ENCODE measurements at regions not wholly inside any gene's neighbourhood (a gene's known extent, or its start where the extent isn't known, plus 50 kb on each side); places are given as distances from the start of the nearest gene placed in this dataset.
A peak's percentile ranks its signal among the peaks of the same experiment; 100 is the strongest.

DNA sequence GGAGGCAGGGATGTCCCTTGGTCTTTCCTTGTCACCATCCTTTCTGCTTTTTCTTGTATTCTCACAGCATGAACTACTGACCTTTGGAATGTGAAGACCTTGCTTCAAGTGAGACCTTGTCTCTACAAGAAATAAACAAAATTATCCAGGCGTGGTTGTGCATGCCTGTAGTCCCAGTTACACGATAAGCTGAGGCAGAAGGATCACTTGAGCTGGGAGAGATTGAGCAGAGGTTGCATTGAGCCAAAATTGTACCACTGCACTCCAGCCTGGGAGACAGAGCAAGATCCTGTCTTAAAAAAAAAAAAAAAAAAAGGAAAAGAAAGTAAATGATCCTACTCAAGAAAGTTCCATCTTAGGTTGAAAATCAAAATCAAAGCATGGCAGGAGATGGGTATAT lies 173.7 kb downstream of the IRS1 start:
- no peaks in the 10 kb centered on the region; the same call in 1 of the 2 replicates for H3K4me1 ChIP-seq (replicated peaks)
- no peak overlapping the region for H3K4me3 ChIP-seq
- no peak for DNase-seq (ENCODE audit: low read depth in 1 of 2, low spot score in 2 of 2)
- H3K36me3 ChIP-seq = no peaks in the 10 kb centered on the region
- no peak overlapping the region for H3K27ac ChIP-seq
- H3K27me3 ChIP-seq (replicated peaks) = no peaks in the 10 kb centered on the region
- H3K9me3 ChIP-seq (replicated peaks) = no peaks in the 10 kb centered on the region

DNA sequence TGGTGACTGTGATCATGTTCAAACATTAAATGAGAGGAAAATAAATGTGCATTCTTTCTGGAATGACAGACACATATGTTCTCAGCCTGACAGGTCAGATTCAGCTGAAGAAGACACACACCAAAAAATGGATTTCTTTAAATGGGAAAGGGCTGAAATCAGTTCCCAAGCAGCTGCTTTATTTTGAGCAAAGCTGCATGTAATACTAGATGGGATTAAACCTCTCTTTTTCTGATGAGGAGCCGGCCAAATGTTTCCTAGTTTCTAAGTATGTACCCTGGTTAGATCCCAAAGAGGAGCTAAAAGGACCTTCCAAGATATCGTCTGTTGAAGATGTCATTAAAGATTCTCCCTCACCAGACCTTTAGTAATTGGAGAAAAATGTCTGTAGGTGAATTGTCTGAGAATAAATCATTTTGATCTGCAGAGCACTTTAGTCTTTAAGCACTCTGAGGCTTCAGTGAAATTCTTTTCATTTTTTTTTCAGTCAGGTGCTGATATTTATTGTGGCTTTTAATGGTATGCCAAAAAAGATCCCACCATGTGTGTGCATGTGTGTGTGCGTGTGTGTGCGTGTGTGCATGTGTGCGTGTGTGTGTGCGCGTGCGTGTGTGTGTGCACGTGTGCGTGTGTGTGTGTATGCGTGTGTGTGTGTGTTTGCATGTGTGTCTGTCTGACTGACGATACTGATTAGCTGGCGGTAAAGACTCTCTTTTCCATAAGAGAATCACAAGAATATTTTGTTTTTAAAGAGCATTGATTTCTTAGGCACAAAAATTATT lies 175.8 kb downstream of the IRS1 start:
- Histone ChIP-seq H3K36me3 (no peaks in the 10 kb centered on the region), H3K27ac (no peak overlapping the region), H3K9me3 (replicated peaks) (no peaks in the 10 kb centered on the region), H3K4me3 (no peak overlapping the region), H3K4me1 (replicated peaks) (peaks cover 10% of the 10 kb centered on the region), H3K27me3 (replicated peaks) (no peaks in the 10 kb centered on the region)
- no peak for DNase-seq (ENCODE audit: low read depth in 1 of 2, low spot score in 2 of 2)

DNA sequence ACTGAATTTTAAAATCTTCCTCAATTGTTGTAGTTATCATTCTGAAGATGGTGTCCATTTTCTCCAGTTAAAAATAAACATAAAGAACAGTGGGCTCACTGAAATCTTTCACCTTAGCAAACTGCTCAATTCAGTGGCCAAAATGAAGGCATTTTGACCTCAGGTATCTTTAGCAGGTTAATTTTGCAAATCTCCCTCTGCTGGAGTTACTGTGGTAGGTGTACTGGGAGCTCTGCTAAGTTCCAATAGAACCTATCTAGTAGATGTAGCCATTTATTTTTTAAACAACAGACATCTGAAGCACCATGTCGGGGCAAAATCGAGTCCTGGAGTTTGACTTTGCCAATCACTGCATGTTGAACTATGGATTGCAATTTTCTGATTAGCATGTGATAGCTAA lies 177.1 kb downstream of the IRS1 start:
- DNase-seq (ENCODE audit: low read depth in 1 of 2, low spot score in 2 of 2) = no peak
- Histone ChIP-seq H3K4me3 (no peak overlapping the region), H3K36me3 (no peaks in the 10 kb centered on the region), H3K4me1 (replicated peaks) (peaks cover 11% of the 10 kb centered on the region), H3K9me3 (replicated peaks) (no peaks in the 10 kb centered on the region), H3K27me3 (replicated peaks) (no peaks in the 10 kb centered on the region), H3K27ac (no peak overlapping the region)

DNA sequence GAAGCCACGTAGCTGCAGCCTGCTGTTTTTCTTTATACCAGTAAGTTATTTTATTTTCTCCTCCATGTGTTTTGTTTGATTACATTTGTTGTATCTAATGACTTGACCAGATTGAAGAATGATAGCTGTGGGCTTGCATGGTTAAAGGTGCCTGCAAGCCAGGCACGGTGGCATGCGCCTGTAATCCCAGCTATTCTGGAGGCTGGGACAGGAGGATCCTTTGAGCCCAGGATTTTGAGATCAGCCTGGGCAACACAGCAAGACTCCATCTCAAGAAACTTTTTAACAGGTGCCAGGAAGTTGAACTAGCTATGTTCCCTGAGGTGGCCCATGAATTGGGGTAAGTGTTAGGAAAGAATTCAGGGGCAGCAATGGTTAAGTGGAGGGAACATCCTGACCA lies 179.4 kb downstream of the IRS1 start:
- Histone ChIP-seq H3K27me3 (replicated peaks) (no peaks in the 10 kb centered on the region), H3K36me3 (no peaks in the 10 kb centered on the region), H3K27ac (no peak overlapping the region), H3K4me1 (replicated peaks) (peaks cover 11% of the 10 kb centered on the region), H3K4me3 (no peak overlapping the region), H3K9me3 (replicated peaks) (no peaks in the 10 kb centered on the region)
- no peak for DNase-seq (ENCODE audit: low read depth in 1 of 2, low spot score in 2 of 2)

DNA sequence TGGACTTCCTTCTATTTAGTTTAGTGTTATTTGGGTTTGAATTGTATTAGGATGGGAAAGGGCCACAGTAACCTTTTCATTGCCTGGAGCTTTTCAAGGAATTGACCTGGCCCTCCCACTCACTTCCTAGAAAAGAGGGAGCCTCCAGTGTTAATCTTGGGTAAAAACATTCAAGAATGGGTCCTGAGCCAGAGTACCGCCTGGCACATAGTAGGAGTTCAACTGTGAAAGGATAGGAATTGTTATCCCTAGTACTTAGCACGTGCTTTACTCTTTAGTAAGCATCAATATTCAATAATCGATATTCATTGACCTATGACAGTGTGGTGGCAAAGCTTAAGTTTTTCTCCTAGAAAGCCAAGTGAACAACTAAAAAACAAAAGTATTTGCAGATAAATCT lies 179.9 kb downstream of the IRS1 start:
- Histone ChIP-seq H3K4me3 (no peak overlapping the region), H3K4me1 (replicated peaks) (peaks cover 11% of the 10 kb centered on the region), H3K27ac (no peak overlapping the region), H3K36me3 (no peaks in the 10 kb centered on the region), H3K9me3 (replicated peaks) (no peaks in the 10 kb centered on the region), H3K27me3 (replicated peaks) (no peaks in the 10 kb centered on the region)
- no peak for DNase-seq (ENCODE audit: low read depth in 1 of 2, low spot score in 2 of 2)

DNA sequence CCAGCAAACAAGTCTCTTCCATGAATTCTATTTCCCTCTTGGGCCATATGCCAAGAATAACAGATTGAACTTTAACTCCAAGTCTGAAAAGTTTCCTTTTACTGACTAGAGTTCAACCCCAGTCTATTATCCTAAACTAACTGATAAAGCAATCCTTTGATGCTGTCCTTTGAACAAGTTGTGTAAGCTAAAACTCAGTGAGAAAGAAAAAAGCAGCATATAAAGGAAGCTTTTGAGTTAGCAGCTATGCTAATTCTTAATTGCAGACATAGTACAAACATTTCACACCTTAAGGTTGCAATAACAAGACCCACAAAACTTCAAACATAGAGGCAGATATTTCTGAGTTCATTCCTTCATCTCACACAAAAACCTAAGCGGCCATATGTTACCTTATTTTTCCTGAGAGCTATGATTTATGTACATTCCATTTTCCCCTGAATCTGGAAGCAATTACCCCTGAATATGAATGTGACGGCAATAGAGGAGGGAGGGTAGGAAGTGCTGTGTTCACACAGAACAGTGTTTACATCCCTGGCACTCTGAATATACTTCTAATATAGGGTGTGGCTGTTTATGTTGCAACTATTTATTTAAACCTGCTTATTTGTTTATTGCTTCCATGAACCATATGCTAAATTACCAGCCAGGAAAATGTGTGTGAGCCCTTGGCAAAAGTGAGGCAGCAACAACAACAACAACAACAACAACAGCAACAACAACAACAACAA lies 180.6 kb downstream of the IRS1 start:
- Histone ChIP-seq H3K9me3 (replicated peaks) (no peaks in the 10 kb centered on the region), H3K4me1 (replicated peaks) (peaks cover 11% of the 10 kb centered on the region), H3K36me3 (no peaks in the 10 kb centered on the region), H3K4me3 (no peak overlapping the region), H3K27ac (no peak overlapping the region), H3K27me3 (replicated peaks) (no peaks in the 10 kb centered on the region)
- peak in 1 of 2 experiments; percentile 55 for DNase-seq (ENCODE audit: low read depth in 1 of 2, low spot score in 2 of 2)

DNA sequence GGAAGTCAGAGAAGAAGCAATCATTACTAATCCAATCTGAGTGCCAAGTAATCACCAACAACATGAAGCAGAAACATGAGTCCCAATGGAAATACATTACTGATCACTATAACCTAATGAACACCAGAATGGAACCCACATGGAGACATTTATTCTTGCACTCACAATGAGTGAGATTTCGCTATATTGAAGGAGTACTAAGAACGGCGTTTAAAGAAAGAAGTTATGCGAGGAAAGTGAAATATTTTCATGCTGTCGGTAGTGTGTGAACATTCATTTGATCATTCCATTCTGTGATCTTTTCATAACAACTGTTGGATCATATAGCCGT lies 181.1 kb downstream of the IRS1 start:
- Histone ChIP-seq H3K4me1 (replicated peaks) (peaks cover 11% of the 10 kb centered on the region), H3K9me3 (replicated peaks) (no peaks in the 10 kb centered on the region), H3K4me3 (no peak overlapping the region), H3K27me3 (replicated peaks) (no peaks in the 10 kb centered on the region), H3K27ac (no peak overlapping the region), H3K36me3 (no peaks in the 10 kb centered on the region)
- DNase-seq (ENCODE audit: low read depth in 1 of 2, low spot score in 2 of 2) = no peak

DNA sequence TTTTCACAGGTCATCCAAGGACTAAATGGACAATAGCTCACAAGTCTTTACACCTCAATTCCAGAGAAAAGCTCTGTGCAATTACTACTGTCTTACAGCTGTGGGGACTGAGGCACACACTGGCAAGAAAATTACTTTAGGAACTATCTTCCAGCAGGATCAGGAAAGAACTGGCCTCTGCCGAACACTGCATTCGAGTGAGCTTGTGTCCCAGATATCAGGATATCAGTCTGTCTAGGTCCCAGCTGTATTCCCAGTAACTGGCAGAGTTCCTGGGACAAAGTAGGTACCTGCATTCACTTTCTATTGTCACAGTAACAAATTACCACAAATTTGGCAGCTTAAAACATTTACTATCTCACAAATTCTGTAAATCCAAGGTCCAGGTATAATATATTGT lies 183.7 kb downstream of the IRS1 start:
- H3K4me1 ChIP-seq (replicated peaks) = peaks cover 28% of the 10 kb centered on the region
- no peak overlapping the region for H3K4me3 ChIP-seq
- H3K9me3 ChIP-seq (replicated peaks) = no peaks in the 10 kb centered on the region
- H3K27ac ChIP-seq = no peak overlapping the region
- H3K27me3 ChIP-seq (replicated peaks) = no peaks in the 10 kb centered on the region
- DNase-seq (ENCODE audit: low read depth in 1 of 2, low spot score in 2 of 2) = no peak
- H3K36me3 ChIP-seq = no peaks in the 10 kb centered on the region

DNA sequence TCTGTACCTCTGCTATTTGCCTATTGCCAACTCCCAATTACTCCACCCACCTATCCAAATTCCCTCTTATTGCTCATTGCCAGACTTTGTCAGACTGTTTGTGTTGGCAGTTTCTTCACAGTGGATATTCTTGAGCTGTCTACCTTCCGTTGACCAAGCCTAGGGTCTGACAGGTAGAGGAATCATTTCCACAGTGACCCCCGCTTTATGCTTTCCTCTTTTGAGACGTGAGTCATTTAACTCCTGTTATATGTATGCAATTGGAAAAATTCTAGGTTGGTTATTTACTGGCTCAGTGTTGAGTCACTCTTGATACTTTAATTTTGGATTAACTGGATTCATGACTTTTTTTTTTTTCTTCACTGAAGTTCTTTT lies 187.7 kb downstream of the IRS1 start:
- Histone ChIP-seq H3K4me1 (replicated peaks) (peaks cover 51% of the 10 kb centered on the region), H3K36me3 (no peaks in the 10 kb centered on the region), H3K9me3 (replicated peaks) (no peaks in the 10 kb centered on the region), H3K27me3 (replicated peaks) (no peaks in the 10 kb centered on the region), H3K4me3 (no peak overlapping the region), H3K27ac (peak overlapping the region; percentile 42)
- peak in 1 of 2 experiments; percentile 50 for DNase-seq (ENCODE audit: low read depth in 1 of 2, low spot score in 2 of 2)

DNA sequence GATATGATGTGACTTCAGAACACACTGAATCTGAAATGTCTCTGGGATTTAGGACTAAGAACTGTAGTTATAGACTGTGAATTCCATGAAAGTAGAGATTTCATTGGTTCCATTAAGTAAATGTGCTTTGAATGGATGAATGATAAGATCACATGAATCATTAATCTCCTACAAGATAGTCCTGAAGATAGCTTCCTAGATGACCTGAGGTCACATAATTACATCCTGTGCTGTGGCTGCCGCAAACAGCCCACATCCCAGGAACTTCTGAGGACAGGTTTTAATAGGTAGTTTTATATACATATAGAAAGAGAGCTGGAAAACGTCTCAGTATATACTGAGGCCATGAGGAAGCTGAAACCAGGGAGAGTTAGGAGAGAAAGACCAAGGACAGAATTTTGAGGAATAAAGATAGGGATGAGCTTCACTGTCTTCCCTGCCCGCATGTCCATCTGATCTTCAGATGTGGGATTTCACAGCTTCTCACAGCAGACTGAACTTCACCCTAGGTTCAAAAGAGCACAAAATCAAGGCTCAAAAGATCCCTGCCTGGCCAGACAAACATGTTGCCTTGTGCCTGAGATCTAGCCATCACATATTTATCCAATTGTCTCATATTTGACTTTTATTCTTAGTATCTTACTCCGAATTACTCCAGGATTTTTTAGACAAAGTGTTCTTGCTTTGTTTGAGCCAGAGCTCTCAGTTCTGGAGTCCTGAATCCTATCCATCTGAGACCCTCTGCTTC lies 188.2 kb downstream of the IRS1 start:
- Histone ChIP-seq H3K4me1 (replicated peaks) (peaks cover 54% of the 10 kb centered on the region), H3K27me3 (replicated peaks) (no peaks in the 10 kb centered on the region), H3K27ac (peak overlapping the region; percentile 42), H3K4me3 (no peak overlapping the region), H3K9me3 (replicated peaks) (no peaks in the 10 kb centered on the region), H3K36me3 (no peaks in the 10 kb centered on the region)
- no peak for DNase-seq (ENCODE audit: low read depth in 1 of 2, low spot score in 2 of 2)

DNA sequence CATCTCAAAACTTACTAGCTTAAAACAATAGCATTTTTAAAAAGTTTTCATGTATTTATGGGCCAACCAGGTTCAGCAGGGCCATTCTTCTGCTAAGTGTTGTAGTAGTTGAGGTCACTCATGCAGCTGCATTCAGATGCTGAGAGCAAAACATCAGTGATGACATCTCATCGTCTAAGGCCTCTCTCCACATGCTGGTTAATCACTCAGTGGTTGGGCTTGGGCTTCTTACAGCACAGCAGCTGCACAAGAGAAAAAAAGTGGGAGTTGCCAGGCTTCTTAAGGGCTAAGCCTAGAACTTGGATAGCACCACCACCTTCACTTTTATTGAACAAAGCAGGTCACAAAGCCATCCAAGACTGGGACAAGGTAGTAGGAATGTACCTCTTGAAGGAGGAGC lies 190.3 kb downstream of the IRS1 start:
- DNase-seq (ENCODE audit: low read depth in 1 of 2, low spot score in 2 of 2) = peak; percentile 65 to 75
- no peaks in the 10 kb centered on the region for H3K36me3 ChIP-seq
- H3K4me1 ChIP-seq (replicated peaks) = peaks cover 54% of the 10 kb centered on the region
- H3K27me3 ChIP-seq (replicated peaks) = no peaks in the 10 kb centered on the region
- peak overlapping the region; percentile 96 for H3K27ac ChIP-seq
- no peaks in the 10 kb centered on the region for H3K9me3 ChIP-seq (replicated peaks)
- no peak overlapping the region for H3K4me3 ChIP-seq

DNA sequence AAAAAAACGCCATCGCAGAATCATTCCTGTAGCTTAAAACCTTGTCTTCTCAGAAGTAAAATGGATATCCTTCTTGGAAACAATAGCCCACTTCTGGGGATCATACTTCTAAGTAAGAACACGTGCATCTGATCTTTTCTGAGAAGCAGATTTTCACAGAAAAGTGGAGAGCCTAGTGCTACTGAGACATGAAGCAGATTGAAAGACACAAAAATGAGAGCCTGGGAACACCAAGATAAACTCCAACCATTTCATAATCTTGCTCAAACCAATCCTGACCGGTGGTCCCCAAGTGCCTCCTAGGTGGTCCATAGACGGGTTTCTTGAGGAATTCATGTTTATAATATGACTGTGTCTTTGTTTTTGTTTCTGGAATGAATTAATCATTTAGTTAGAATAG lies 191.2 kb downstream of the IRS1 start:
- Histone ChIP-seq H3K9me3 (replicated peaks) (no peaks in the 10 kb centered on the region), H3K27ac (peak overlapping the region; percentile 96), H3K27me3 (replicated peaks) (no peaks in the 10 kb centered on the region), H3K36me3 (no peaks in the 10 kb centered on the region), H3K4me1 (replicated peaks) (peaks cover 54% of the 10 kb centered on the region), H3K4me3 (no peak overlapping the region)
- DNase-seq (ENCODE audit: low read depth in 1 of 2, low spot score in 2 of 2) = peak; percentile 88 to 97

DNA sequence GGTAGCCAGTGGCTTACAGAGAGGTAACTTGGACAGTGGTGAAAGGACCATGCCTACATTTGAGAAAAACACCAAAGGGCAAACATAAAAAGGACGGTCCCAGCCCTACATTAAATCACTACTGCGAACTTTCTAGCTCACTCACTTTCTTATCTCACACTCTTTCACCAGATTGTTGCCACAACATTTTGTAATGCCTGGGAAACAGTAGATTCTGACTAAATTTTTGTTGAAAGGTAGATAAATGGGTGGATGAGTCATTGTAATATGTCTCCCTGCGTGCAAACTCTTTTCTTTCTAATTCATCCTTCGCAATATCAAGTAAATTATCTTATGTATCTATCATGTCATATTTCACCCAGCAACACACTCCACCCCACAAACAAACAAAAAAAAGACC lies 192.2 kb downstream of the IRS1 start:
- DNase-seq (ENCODE audit: low read depth in 1 of 2, low spot score in 2 of 2) = peak in 1 of 2 experiments; percentile 66
- no peak overlapping the region for H3K4me3 ChIP-seq
- peaks cover 52% of the 10 kb centered on the region for H3K4me1 ChIP-seq (replicated peaks)
- no peaks in the 10 kb centered on the region for H3K9me3 ChIP-seq (replicated peaks)
- H3K27me3 ChIP-seq (replicated peaks) = no peaks in the 10 kb centered on the region
- no peaks in the 10 kb centered on the region for H3K36me3 ChIP-seq
- peak overlapping the region; percentile 96 for H3K27ac ChIP-seq

DNA sequence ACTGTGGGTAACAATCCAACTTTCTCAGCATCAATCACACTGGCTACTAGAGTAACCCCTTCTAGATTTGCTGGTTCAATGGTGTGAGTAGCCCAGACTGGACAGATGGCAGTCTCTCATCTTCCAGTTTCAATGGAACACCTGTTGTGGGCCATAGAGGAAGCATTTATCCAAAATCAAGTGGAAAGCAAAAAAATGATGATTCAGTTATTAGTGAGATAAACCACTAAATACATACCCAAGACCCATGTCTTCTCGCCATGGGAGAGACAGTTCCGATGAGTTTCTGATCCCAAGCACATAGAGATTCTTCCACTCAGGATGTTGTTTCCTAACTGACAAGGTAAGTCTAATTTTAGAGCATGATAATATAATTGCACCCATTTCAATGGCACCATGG lies 194.0 kb downstream of the IRS1 start:
- Histone ChIP-seq H3K27me3 (replicated peaks) (no peaks in the 10 kb centered on the region), H3K4me3 (no peak overlapping the region), H3K27ac (no peak overlapping the region), H3K36me3 (no peaks in the 10 kb centered on the region), H3K9me3 (replicated peaks) (no peaks in the 10 kb centered on the region), H3K4me1 (replicated peaks) (peaks cover 48% of the 10 kb centered on the region)
- DNase-seq (ENCODE audit: low read depth in 1 of 2, low spot score in 2 of 2) = no peak

Measured in SJSA1 (cell line).